ENCODE measurements at regions not wholly inside any gene's neighbourhood (a gene's known extent, or its start where the extent isn't known, plus 50 kb on each side); places are given as distances from the start of the nearest gene placed in this dataset.
"Not testable (repeated sequence)": the region's sequence is repeated elsewhere in the genome, so short reads cannot be mapped to it uniquely, and the experiment has no call there.

DNA sequence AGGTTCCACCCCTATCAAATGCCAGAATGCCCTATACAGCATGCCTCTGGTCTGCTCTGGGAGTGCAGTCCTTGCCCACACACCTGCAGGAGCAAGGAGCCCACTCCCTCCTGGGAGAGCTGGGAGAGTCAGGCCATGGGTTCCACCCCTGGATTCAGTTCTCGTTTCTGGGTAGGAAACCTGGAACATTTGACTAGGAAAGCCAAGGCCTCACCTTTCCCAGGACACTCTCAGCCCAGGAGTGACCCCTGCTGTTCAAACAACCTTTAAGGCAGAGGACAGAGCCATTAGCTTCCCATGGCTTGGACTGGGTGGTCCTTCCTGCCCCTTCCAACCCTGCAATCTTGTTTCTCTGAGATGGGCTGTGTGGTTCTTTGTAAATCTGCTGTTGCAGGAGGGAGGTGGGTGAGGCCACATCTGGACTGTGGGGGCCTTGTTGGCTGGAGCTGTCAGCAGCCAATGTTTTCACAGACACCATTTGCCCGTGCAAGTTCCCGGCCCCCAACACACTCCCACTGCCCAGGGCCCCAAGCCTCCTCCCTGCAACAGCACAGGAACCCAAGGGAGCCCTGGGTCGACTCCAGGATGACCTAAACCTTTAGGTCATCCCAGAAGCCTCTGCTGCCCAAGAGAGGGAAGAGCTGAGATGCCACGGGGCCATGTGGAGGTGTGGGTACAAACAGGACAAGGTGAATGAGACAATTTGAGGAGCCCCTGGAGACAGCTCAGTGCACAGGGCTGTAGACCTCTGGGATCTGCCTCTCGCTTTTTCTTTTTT is 104.4 kb downstream of the PJA1 start:
- DNase-seq = no peak

- DNase-seq = no peak
Observed at GRCh38 chrX:69055193-69055592, 110.1 kb downstream of the PJA1 start.

DNA sequence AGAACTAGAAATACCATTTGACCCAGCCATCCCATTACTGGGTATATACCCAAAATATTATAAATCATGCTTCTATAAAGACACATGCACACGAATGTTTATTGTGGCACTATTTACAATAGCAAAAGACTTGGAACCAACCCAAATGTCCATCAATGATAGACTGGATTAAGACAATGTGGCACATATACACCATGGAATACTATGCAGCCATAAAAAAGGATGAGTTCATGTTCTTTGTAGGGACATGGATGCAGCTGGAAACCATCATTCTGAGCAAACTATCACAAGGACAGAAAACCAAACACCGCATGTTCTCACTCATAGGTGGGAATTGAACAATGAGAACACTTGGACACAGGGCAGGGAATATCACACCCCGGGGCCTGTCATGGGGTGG is 110.8 kb downstream of the PJA1 start:
- not testable (repeated sequence) for DNase-seq

GRCh38 chrX:69051901-69052300 is 113.4 kb downstream of the PJA1 start:
- DNase-seq = no peak

DNA sequence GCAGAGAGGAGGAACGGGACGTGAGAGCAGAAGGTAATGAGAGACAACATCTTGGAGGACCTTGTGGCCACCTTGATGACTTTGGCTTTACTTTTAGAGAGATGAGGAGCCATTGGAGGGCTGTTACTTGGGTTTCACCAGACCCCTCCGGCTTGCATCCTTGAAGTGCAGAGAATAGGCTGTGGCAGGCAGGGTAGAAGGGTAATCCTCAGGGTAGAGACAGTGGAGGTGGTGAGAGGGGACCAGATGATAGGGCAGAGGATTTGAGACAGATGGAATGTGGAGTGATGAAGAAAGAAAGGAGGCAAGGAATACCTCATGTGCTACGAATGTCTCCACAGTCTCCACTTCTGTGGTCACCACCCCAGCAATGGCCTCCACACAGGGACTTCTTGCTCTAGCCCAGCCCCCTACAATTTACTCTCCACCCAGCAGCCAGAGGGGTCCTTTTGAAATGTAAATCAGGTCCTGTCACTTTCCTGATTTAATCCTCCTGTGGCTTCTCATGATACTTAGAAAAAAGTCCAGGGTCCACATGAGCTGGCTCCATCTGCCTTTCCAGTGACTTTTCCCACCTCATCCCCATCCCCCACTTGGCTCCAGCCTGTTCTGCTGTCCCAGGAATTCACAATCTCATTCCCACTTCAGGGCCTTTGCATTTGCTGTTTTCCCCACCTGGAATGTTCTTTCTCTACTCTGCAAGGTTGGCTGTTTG is 115.0 kb downstream of the PJA1 start:
- no peak for DNase-seq

GRCh38 chrX:69046996-69047490 is 118.2 kb downstream of the PJA1 start:
- no peak for DNase-seq

DNA sequence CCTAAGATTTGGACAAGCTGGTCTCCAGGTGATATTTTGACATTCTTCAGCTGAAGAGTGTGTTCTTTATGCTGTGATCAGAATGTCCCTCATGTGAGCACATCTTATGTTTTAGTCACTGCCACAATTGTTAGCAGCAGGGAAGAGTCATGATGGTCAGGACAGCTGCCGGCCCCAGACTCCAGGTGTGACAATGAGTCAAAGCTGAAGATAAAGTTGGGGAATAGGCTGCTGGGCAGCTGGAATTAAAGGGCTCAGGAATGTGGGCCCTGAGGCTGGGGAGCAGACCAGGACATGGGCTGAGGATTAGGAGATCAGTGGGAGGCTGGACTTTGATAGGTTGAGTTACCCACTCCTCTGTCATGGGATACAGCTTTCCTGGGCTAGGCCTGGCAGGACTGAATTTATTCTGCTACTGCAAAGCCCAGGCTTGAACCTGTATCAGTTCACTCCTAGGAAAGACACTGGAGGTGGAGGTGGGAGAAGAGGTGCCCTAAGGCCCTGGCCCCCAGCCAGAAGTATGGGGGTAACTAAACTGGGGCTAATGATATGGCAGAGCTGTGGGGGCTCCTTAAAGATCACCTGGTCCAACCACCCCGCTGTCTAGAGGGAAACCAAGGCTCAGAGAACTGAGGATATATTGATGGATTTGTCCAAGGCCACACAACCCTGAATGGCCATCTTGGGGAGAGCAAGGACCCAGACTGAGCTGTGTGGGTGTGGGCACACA is 119.5 kb downstream of the PJA1 start:
- no peak for DNase-seq

DNA sequence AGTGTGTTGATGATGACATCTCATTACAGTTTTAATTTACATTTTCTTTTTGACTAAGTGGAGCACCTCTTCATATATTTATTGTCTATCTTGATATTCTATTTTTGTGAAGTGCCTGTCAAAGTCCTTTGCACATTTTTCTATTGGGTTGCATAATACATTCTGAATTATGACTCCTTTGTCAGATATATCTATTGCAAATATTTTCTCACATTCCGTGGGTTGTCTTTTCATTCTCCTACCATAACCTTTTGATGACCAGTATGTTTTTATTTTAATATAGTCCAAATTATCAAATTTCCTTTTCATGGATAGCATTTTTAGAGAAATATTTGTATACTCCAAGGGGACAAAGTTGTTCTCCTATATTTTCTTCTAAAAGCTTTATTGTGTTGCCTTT is 126.4 kb downstream of the PJA1 start:
- no peak for DNase-seq

DNA sequence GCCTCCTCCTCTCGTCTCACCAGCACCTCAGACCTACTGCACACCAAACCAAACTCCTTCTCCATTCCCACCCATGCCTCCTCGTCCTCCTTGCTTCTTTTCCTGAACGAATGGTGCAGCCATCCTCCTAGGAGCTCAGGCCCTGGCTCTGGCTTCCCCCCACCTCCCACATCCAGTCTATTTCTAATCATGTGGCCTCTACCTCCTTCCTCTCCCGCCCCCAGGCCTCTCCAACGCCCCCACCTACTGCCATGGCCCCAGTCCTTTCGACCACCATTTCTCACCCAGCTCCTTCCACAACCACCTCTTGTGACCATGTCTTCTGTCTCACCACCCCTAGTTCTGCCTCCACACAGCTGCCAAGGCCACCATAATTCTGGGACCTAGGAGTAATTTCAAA is 127.1 kb downstream of the PJA1 start:
- DNase-seq = no peak

GRCh38 chrX:69037786-69038185 is 127.5 kb downstream of the PJA1 start:
- DNase-seq = no peak

DNA sequence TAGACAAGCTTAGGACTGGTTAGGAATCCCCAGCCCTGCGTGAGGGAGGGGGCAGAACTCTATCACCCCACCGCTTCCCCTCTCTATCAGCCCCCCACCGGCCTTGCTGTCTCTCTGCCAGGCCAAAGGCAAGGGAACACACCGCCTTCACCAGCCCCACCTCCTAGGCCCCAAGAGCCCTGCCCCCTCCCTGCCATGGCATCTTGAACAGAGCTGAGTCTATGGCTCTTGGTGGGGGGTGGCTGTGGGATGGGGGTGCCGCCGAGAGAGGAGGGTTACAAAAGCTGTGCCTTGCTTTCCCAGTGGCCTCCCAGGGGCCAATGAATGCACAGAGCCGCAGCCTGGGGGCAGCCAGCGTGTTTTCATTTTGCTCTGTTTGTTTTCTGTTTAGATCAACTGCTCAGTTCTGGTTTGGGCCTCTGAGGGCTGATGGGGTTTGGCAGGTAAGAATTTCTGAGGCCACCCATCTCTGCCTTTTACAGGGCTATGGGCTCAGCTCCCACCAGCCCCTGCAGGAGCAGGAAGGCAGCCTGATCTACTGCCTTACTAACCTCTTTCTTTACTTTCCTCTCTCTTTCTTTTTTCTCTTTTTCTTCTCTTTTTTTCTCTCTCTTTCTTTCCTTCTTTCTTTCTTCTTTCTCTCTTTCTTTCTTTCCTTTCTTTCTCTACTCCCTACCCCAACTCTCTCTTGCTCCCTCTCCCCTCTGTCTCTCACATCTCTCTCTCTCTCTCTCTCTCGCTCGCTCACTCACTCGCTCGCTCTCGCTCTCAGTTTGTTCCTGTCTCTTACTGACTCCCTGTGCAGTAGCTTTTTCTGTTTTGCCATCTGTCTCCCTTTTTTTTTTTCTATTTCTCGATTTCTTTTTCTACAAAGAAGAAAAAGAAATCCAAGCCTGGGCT is 128.3 kb downstream of the PJA1 start:
- no peak for DNase-seq

GRCh38 chrX:69034451-69034850 is 130.8 kb downstream of the PJA1 start:
- DNase-seq = no peak

DNA sequence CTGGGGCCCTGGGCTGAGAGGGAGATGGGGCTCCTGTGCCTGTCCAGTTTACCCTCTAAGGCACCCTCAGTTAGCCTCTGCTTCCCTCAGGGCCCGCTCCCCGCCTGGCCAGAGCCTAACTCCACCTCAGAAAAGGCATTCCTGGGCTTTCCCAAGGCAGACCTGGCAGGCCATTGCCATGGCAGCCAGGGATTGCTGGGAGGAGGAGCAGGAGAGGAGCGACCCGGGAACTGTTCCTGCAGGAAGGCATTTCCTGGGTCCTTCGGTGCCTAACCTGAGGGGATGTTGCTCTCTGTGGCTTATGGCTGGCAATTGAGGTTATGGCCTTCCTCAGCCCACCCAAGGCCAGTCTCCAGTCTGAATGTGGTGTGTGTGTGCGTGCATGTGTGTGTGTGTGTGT is 131.3 kb downstream of the PJA1 start:
- no peak for DNase-seq

DNA sequence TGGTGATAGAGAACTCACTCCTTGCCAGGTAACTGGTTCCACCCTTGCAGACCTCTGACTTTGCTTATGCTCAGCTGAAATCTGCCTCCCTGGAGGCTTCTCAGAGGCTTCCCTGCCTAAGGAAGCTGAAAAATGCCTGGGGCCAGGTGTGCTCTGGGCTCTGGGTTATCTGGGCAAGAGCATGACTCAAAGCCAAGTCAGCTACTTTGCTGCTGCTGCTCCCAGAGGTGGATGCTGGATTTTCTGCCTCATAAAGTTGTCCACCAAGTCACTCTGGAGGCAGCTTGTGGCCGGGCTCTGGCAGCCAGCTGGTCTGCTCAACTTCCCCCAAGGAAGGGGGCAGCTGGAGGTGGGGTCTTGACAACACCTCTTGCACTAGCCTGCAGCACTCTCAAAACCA is 132.7 kb downstream of the PJA1 start:
- DNase-seq = no peak

- DNase-seq = no peak
Observed at GRCh38 chrX:69031971-69032391, 133.3 kb downstream of the PJA1 start.

- no peak for DNase-seq
Observed at GRCh38 chrX:69031181-69031580, 134.1 kb downstream of the PJA1 start.

DNA sequence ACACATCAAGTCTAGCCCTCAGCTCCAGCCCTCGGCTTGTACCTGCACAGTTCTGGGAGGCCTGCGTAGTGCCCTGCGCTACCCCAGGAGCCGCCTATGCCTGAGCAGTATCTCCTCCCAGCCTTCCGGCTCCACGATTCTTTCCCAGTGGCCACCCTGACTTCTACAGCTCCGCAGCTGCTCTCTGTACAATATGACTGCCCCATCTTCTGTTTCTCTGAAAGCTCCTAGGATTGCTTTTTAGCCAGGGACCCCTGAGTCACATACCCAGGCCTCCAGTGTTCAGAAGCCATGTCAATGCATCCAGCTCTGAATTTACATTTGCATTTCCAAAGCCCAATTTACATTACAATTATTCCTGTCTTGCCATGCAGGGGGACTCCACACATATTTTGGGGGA is 135.5 kb downstream of the PJA1 start:
- no peak for DNase-seq

DNA sequence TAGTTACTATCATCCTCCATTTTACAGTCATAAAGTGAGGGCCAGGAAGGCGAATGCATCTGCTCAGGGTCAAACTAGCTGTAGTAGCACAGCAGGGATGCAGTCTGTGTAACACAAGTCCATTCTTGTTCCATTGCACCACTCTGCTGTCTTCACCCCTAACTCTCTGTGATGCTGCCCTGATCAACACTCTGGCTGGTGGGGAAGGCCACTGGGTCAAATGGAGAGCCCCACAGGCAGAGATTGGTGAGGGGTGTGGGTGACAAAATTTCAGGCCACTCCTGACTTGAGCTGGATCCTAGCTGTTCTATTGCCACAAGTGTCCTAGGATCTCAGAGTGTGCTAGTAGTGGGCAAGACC is 136.5 kb downstream of the PJA1 start:
- DNase-seq = no peak

DNA sequence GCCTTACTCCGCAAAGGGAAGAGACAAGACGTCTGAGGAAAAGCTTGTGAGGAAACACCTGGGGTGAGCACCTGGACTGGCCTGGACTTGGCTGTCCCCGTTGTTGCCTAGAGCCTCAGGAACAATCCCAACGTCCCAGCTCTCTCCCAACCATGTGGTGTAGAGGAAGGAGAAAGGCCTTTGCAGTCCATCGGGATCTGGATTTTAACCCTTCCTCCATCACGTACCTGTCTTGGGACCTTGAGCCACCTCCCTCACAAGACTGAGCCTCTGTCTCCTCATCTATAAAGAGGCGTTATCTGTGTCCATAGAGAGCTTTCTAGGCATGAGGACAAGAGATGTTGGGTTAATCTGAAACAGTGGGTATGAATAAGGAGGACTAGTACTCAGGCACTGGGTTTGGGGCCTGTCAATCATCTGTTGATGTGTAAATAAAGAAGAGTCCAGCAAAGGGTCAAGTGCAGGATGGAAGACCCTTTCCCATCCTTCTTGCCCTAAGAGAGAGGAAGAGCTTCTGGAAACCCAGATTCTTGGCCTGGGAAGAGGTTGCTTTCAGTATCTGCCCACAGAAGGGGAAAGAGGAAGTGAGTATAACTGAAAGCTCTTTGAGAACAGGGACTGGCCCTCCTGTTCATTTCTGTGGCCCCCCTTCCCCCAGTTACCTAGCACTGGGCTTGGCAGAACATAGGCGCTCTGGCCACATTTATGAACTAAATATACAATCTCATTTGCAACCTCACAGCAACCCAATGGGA is 137.1 kb downstream of the PJA1 start:
- DNase-seq = no peak

DNA sequence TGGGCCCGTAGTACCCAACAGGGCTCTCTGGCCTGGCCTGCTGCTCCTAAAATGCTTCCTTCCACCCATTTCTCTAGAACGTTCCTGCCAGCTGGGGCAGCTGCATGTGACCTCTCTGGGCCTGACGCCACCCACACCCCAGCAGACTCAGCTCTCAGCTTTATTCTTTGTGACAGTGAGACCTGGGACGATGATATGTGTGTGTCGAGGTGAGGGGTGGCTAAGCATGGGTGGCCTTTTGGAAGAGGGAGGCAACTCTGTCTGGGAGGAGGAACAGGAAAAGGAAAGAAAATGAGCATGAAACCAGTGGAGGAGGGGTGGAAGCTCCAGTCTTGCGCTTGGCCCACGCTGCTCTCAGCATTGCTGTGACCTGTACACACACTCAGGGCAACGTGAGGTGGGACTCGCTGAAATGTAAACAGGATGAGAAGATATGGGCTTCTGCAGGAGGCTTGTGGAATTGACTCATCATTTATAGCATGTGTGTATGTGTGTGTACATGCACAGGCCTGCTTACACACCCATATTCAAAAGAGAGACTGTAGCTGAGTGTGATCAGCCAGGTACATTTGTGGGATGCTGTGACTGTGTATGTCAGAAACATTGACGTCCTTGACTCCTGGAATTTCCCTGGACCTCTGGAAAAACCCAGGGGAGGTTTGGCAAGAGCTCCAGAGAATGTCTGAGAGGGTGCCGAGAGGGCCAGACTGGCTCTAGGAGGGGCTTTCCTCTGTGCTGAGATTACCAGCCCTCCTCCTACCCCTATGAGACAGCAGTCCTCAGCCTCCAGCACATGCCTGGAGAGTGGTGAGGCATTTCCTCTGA is 137.9 kb downstream of the PJA1 start:
- DNase-seq = no peak

DNA sequence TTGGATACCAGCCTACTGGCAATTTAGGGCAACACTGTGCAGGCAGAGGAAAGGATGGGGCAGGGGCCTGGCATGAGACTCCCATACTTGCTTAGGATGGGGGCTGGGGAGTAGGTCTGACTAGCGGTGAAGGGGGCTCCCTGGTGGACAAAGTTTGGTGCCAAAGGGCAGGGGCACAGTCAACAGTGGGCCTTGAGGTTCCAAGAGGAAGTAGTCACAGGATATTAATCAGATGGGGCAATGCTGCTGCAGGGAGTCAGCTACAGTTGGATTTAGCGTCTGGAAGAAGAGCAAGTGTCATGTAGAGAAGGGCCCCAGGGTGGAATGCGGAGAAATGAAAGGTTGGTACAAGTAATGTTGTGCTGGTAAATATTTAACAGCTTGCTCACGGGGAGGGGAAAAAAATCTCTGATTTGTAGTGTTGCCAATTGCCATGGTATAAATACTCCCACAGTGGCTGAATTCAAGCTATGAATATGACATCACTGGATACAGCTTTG is 139.4 kb downstream of the PJA1 start:
- no peak for DNase-seq

Data from activated naive CD4-positive, alpha-beta T cell (primary cell).